Activated naive CD4-positive, alpha-beta T cell treated with anti-CD3 and anti-CD28 coated beads, Interleukin-2, amount 10 ng/mL, durations not matched to agents 7 days and 5 days (primary cell): ENCODE measurements at regions not wholly inside any gene's neighbourhood (a gene's known extent, or its start where the extent isn't known, plus 50 kb on each side); places are given as distances from the start of the nearest gene placed in this dataset.

Source experiments
- CTCF ChIA-PET: fragments of 350-600 bp; sonication (Branson Sonifier 250); formaldehyde crosslinking; loops from one replicate; lab custom pipeline; 2021; ENCODE audit warnings: antibody characterized with exemption; lab: Charles Lee
- DNase-seq: peaks from one replicate; pipeline ENCODE4 v3.0.0-alpha.2; 2020
- H3K27ac Mint-ChIP-seq: one replicate; pipeline ENCODE4 v1.8.0; 2021; ENCODE audit warnings: mild to moderate bottlenecking, moderate library complexity, mixed read lengths
- H3K27me3 Mint-ChIP-seq: one replicate; pipeline ENCODE4 v1.8.0; 2021; ENCODE audit warnings: mild to moderate bottlenecking, mixed read lengths
- H3K36me3 Mint-ChIP-seq: one replicate; pipeline ENCODE4 v1.8.0; 2021; ENCODE audit warnings: mixed read lengths
- H3K4me1 Mint-ChIP-seq: one replicate; pipeline ENCODE4 v1.8.0; 2021; ENCODE audit warnings: mixed read lengths
- H3K4me3 Mint-ChIP-seq: one replicate; pipeline ENCODE4 v1.8.0; 2021; ENCODE audit warnings: mild to moderate bottlenecking, moderate library complexity, mixed read lengths
- H3K9me3 Mint-ChIP-seq: one replicate; pipeline ENCODE4 v1.8.0; 2021; ENCODE audit warnings: mixed read lengths

- no peaks in the 10 kb centered on the region for H3K4me1 Mint-ChIP-seq
- no peak overlapping the region for H3K27ac Mint-ChIP-seq
- no peak overlapping the region for H3K4me3 Mint-ChIP-seq
- no peaks in the 10 kb centered on the region for H3K36me3 Mint-ChIP-seq
- peaks cover 9% of the 10 kb centered on the region for H3K9me3 Mint-ChIP-seq
- CTCF ChIA-PET = no interaction called here
- no peaks in the 10 kb centered on the region for H3K27me3 Mint-ChIP-seq
- DNase-seq = no peak
These were observed 374.2 kb downstream of the TDRD15 start for GRCh38 chr2:21498016-21498415.

DNA sequence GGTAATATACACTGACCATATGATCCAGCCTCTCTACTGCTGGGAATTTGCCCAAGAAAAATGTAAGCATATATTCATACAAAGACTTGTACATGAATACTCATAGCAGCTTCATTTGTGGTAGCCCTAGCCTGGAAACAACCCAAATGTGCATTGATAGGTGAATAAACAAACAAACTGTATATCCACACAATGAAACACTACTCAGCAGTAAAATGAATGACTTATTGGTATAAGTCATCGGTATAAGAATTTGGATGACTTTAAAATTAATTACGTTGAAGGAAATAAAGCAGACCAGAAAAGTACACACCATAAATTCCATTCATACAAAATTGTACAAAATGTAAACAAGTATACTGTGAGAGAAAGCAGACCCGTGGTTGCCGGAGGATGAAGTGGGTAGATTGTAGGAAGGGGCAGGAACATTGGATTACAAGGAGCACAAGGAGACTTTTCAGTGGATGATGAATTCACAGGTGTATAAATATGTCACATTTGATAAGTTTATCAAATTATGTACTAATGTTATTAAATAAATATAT, 376.7 kb downstream of the TDRD15 start:
- Mint-ChIP-seq H3K27me3 (no peaks in the 10 kb centered on the region), H3K4me1 (no peaks in the 10 kb centered on the region), H3K27ac (no peak overlapping the region), H3K36me3 (no peaks in the 10 kb centered on the region), H3K9me3 (peaks cover 10% of the 10 kb centered on the region), H3K4me3 (no peak overlapping the region)
- CTCF ChIA-PET = no interaction called here
- no peak for DNase-seq

- Mint-ChIP-seq H3K27ac (no peak overlapping the region), H3K4me1 (no peaks in the 10 kb centered on the region), H3K36me3 (no peaks in the 10 kb centered on the region), H3K4me3 (no peak overlapping the region), H3K27me3 (no peaks in the 10 kb centered on the region), H3K9me3 (peaks cover 9% of the 10 kb centered on the region)
- CTCF ChIA-PET = no interaction called here
- no peak for DNase-seq
These were observed 377.7 kb downstream of the TDRD15 start for GRCh38 chr2:21501376-21502027.

GRCh38 chr2:21515903-21516302, 392.1 kb downstream of the TDRD15 start:
- Mint-ChIP-seq H3K27me3 (no peaks in the 10 kb centered on the region), H3K27ac (no peak overlapping the region), H3K4me1 (no peaks in the 10 kb centered on the region), H3K4me3 (no peak overlapping the region), H3K36me3 (no peaks in the 10 kb centered on the region), H3K9me3 (peaks cover 10% of the 10 kb centered on the region)
- no peak for DNase-seq
- CTCF ChIA-PET = no interaction called here

DNA sequence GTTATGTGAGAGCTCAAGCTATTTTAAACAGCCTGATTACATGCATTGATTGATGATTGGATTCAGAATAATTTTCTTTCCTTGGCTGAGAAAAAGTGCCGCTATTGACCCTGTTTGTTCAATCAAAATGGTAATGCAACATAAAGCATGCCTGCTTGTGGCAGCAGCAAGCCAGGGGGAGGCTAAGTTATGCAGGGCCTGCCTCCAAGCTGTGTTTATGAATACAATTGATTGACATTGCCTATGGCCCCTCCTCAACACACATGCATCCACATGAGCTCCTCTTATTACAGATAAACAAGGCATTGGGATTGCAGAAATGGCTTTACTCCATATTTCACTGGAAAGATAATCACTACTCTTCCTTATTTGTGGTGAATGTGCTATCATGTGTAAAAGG, 395.6 kb downstream of the TDRD15 start:
- Mint-ChIP-seq H3K9me3 (peaks cover 17% of the 10 kb centered on the region), H3K27me3 (no peaks in the 10 kb centered on the region), H3K4me1 (no peaks in the 10 kb centered on the region), H3K27ac (no peak overlapping the region), H3K36me3 (no peaks in the 10 kb centered on the region), H3K4me3 (no peak overlapping the region)
- CTCF ChIA-PET = no interaction called here
- DNase-seq = no peak

GRCh38 chr2:21519821-21520220, 396.1 kb downstream of the TDRD15 start:
- DNase-seq = no peak
- no peaks in the 10 kb centered on the region for H3K4me1 Mint-ChIP-seq
- no peaks in the 10 kb centered on the region for H3K36me3 Mint-ChIP-seq
- no peak overlapping the region for H3K4me3 Mint-ChIP-seq
- H3K27me3 Mint-ChIP-seq = no peaks in the 10 kb centered on the region
- CTCF ChIA-PET = no interaction called here
- no peak overlapping the region for H3K27ac Mint-ChIP-seq
- peaks cover 20% of the 10 kb centered on the region for H3K9me3 Mint-ChIP-seq

DNA sequence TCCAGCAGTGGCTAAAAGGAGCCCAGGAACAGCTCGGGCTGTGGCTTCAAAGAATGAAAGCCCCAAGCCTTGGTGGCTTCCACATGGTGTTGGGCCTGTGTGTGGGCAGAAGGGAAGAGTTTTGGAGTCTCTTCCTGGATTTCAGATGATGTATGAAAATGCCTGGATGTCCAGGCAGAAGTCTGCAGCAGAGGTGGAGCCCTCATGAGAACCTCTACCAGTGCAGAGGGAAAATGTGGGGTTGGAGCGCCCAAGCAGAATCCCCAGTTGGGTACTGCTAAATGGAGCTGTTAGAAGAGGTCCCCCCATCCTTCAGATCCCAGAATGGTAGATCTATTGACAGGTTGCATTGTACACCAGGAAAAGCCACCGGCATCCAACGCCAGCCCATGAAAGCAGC, 412.1 kb downstream of the TDRD15 start:
- Mint-ChIP-seq H3K27me3 (no peaks in the 10 kb centered on the region), H3K36me3 (no peaks in the 10 kb centered on the region), H3K4me3 (no peak overlapping the region), H3K27ac (no peak overlapping the region), H3K4me1 (no peaks in the 10 kb centered on the region), H3K9me3 (peaks cover 25% of the 10 kb centered on the region)
- no peak for DNase-seq
- CTCF ChIA-PET = no interaction called here

DNA sequence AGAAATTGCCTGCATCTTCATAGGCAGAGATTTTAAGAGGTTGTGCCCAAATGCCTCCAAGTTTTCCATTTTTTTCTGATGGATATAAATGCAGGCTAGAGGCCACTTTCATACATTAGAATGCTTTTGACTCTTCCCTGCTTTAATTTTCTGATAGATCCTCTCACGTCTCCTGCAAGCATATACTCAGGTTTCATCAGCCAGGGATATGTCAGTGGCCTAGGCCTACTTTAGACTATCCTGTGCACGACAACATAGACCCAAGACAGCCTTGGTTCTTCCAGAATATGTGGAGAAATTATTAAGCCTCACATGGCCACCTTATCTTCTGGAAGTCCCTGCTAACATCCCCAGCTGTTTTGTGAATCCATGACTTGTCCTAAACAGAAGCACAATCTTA, 415.9 kb downstream of the TDRD15 start:
- CTCF ChIA-PET = no interaction called here
- Mint-ChIP-seq H3K9me3 (peaks cover 20% of the 10 kb centered on the region), H3K4me3 (no peak overlapping the region), H3K27ac (no peak overlapping the region), H3K27me3 (no peaks in the 10 kb centered on the region), H3K36me3 (no peaks in the 10 kb centered on the region), H3K4me1 (no peaks in the 10 kb centered on the region)
- no peak for DNase-seq

- Mint-ChIP-seq H3K27ac (no peak overlapping the region), H3K9me3 (peaks cover 5% of the 10 kb centered on the region), H3K4me3 (no peak overlapping the region), H3K27me3 (no peaks in the 10 kb centered on the region), H3K36me3 (no peaks in the 10 kb centered on the region), H3K4me1 (no peaks in the 10 kb centered on the region)
- no peak for DNase-seq
- CTCF ChIA-PET = no interaction called here
These were observed 419.9 kb downstream of the TDRD15 start for GRCh38 chr2:21543630-21544029.

DNA sequence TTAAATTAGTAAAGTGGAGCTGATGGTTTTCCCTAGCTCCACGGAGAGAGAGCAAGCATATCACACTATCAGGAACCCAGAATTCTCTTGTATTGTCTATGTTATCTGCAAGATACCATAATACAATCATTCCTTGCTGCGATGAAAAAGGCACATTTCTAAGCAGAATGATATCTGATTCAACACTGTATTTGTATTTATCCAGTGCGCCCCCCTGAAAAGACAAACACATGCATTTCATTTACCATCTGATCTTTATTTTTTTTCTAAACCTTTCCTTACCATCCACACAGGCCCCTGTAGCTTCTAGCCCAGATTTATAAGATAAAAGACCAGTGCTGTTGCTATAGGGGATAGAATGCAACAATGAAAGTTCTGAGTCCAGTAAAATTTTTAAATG, 420.6 kb downstream of the TDRD15 start:
- peaks cover 5% of the 10 kb centered on the region for H3K9me3 Mint-ChIP-seq
- CTCF ChIA-PET = no interaction called here
- H3K4me3 Mint-ChIP-seq = no peak overlapping the region
- no peaks in the 10 kb centered on the region for H3K27me3 Mint-ChIP-seq
- H3K27ac Mint-ChIP-seq = no peak overlapping the region
- no peaks in the 10 kb centered on the region for H3K4me1 Mint-ChIP-seq
- no peaks in the 10 kb centered on the region for H3K36me3 Mint-ChIP-seq
- no peak for DNase-seq

DNA sequence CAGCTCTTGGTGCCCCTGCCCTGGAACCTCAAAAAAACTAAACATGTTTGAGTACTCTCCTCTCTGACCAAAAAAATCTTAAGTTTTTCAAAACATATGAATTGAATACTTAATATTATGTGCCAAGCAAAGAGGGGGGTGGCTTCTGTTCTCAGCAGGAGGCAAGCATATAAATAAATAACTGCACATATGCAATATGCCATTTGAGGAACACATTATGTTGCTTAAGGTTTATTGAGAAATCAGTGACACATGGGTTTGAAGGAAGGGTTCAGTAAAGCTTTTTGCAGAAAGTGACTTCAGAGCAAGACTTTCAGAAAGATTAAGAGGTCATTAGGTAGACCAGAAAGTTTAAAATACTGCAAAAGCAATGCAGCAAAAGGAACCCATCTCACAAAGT, 429.2 kb downstream of the TDRD15 start:
- Mint-ChIP-seq H3K27me3 (no peaks in the 10 kb centered on the region), H3K36me3 (no peaks in the 10 kb centered on the region), H3K27ac (no peak overlapping the region), H3K4me1 (no peaks in the 10 kb centered on the region), H3K4me3 (no peak overlapping the region), H3K9me3 (peaks cover 12% of the 10 kb centered on the region)
- CTCF ChIA-PET = no interaction called here
- no peak for DNase-seq

- H3K4me1 Mint-ChIP-seq = no peaks in the 10 kb centered on the region
These were observed 435.6 kb downstream of the TDRD15 start for GRCh38 chr2:21559351-21559750.

DNA sequence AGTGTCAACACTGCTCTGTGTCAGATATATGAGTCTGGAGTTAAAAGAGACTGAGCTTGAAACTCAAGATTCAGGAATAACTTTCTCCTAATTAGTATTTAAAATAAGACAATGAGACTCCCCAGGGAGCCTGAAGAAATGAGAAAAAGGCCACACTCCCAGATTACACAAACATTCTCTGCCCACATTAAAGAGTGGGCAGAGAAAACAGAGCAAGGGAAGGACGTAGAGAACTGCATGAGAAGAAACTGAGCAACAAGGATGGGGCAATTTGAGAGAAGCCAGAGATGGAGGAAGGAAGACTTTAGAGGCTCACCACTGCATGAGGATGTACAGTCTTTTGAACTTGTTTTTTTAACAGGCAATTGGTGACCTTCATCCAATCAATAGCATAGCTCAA, 438.2 kb downstream of the TDRD15 start:
- CTCF ChIA-PET = interaction anchor here (1.1 kb wide), 1 partner anchor 140 kb away, joined by 3 read pairs; no protein-coding TSS in a partner anchor
- Mint-ChIP-seq H3K27ac (no peak overlapping the region), H3K9me3 (peaks cover 9% of the 10 kb centered on the region), H3K4me3 (no peak overlapping the region), H3K4me1 (no peaks in the 10 kb centered on the region), H3K27me3 (no peaks in the 10 kb centered on the region), H3K36me3 (no peaks in the 10 kb centered on the region)
- no peak for DNase-seq

More at GRCh38 chr2:21559351-21559750, 435.6 kb downstream of the TDRD15 start:
- no peaks in the 10 kb centered on the region for H3K36me3 Mint-ChIP-seq
- no peaks in the 10 kb centered on the region for H3K27me3 Mint-ChIP-seq
- H3K4me3 Mint-ChIP-seq = no peak overlapping the region
- H3K27ac Mint-ChIP-seq = no peak overlapping the region
- CTCF ChIA-PET = no interaction called here
- DNase-seq = no peak
- H3K9me3 Mint-ChIP-seq = peaks cover 9% of the 10 kb centered on the region

DNA sequence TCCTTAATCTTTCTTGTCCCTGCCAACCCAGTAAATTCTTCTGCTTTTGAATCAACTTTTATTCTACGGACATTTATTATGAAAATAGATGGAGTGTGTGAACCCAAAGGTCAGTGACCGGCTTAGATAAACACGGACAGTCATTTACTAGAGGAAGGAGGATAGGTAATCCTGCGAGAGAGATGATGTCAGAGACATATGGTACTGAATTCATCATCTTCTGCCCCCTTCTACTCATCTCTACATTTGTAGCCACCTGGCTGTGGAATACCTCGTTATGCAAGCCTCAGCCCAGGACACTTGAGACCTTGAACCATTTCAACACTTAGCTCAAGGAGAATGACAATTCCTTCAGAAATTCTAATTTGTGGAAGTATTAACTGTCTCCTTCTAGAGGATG, 443.6 kb downstream of the TDRD15 start:
- CTCF ChIA-PET = no interaction called here
- Mint-ChIP-seq H3K4me1 (no peaks in the 10 kb centered on the region), H3K27ac (no peak overlapping the region), H3K27me3 (no peaks in the 10 kb centered on the region), H3K4me3 (no peak overlapping the region), H3K9me3 (peaks cover 8% of the 10 kb centered on the region), H3K36me3 (no peaks in the 10 kb centered on the region)
- DNase-seq = no peak

DNA sequence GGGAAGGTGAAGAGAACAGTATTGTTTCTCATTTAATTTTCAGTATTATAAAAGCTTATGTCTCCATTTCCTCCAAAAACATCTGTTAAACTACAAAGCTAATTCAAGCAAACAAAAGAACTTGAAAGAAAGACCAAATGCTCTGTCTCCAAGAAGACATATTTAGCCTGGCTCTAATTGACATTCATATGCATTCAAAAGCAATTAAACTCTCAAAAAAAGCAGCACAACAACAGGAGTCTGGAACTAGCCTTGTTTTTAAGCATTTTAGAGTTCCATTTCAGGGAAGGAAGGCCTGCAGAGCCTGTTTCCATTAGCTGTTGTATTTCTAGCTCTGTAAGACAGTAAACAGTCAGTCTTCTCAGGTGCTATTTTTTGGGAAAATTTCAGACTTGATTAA, 447.9 kb downstream of the TDRD15 start:
- Mint-ChIP-seq H3K9me3 (peaks cover 7% of the 10 kb centered on the region), H3K27ac (no peak overlapping the region)
- CTCF ChIA-PET = no interaction called here

More for the DNA sequence above, 447.9 kb downstream of the TDRD15 start:
- Mint-ChIP-seq H3K4me3 (no peak overlapping the region), H3K4me1 (no peaks in the 10 kb centered on the region), H3K27me3 (no peaks in the 10 kb centered on the region), H3K36me3 (no peaks in the 10 kb centered on the region)
- DNase-seq = no peak
